Right lobe of liver (tissue), 4 donors: ENCODE measurements at regions not wholly inside any gene's neighbourhood (a gene's known extent, or its start where the extent isn't known, plus 50 kb on each side); places are given as distances from the start of the nearest gene placed in this dataset.

Experiments used
- POLR2A ChIP-seq: fragments of 450-650 bp; IDR thresholded peaks from one replicate; pipeline ENCODE4 v1.6.1; 2017; ENCODE audit warnings: antibody characterized with exemption, mild to moderate bottlenecking
- TF ChIP-seq, protein P1 (sequence below), 4 donors: fragments of 200-600 bp in 3 of 4; fragments of 450-650 bp in 1 of 4; IDR thresholded peaks; one replicate each; pipeline versions ENCODE4 v1.5.1 to v1.8.0; 2016 to 2022; ENCODE audit warnings: antibody characterized with exemption in 4 of 4, mild to moderate bottlenecking in 2 of 4
- donor health status: DM: no; HTN: no; CAD: no.
- donor health status: DM: no; HTN: no; CAD: no.
- donor health status: DM: no; HTN: yes; CAD: no.

DNA sequence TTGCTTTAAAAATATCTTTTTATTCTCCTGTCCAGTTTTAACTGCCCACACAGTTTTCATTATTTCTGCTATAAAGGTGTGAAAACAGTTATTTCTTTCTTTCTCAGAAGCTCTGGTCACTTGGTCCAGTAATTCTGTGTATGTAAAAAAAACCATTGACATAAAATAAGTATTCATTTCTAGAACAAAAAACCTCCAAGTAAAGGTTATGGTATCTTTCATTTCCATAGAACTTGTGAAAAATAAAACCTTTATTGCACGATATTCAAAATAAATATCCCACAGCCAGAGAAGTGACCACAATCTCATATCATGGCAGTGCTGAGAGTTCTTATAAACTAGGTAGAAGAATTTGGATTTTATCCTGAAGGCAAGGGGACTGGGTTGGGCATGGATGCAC, 96.9 kb upstream of the TNFSF4 start:
- TF ChIP-seq, protein P1, sequence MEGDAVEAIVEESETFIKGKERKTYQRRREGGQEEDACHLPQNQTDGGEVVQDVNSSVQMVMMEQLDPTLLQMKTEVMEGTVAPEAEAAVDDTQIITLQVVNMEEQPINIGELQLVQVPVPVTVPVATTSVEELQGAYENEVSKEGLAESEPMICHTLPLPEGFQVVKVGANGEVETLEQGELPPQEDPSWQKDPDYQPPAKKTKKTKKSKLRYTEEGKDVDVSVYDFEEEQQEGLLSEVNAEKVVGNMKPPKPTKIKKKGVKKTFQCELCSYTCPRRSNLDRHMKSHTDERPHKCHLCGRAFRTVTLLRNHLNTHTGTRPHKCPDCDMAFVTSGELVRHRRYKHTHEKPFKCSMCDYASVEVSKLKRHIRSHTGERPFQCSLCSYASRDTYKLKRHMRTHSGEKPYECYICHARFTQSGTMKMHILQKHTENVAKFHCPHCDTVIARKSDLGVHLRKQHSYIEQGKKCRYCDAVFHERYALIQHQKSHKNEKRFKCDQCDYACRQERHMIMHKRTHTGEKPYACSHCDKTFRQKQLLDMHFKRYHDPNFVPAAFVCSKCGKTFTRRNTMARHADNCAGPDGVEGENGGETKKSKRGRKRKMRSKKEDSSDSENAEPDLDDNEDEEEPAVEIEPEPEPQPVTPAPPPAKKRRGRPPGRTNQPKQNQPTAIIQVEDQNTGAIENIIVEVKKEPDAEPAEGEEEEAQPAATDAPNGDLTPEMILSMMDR (IDR thresholded peaks at IDR 0.05), result no peak
- no peak for TF ChIP-seq POLR2A
